ENCODE measurements at regions not wholly inside any gene's neighbourhood (a gene's known extent, or its start where the extent isn't known, plus 50 kb on each side); places are given as distances from the start of the nearest gene placed in this dataset.
"Not testable (repeated sequence)": the region's sequence is repeated elsewhere in the genome, so short reads cannot be mapped to it uniquely, and the experiment has no call there.

DNA sequence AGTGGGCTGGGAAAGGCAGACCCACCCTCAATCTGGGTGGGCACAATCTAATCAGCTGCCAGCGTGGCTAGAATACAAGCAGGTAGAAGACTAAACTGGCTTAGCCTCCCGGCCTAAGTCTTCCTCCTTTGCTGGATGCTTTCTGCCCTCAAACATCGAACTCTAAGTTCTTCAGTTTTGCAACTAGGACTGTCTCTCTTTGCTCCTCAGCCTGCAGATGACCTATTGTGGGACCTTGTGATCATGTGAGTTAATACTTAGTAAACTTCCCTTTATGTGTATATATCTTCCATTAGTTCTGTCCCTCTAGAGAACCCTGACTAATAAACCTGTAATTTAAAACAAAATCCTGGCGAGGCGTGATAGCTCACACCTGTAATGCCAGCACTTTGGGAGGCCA is 51.8 kb upstream of the SLC39A8 start:
- not testable (repeated sequence) for H3K4me3 ChIP-seq (ENCODE audit: low read depth, low read length); DNase-seq (ENCODE audit: low read depth)

DNA sequence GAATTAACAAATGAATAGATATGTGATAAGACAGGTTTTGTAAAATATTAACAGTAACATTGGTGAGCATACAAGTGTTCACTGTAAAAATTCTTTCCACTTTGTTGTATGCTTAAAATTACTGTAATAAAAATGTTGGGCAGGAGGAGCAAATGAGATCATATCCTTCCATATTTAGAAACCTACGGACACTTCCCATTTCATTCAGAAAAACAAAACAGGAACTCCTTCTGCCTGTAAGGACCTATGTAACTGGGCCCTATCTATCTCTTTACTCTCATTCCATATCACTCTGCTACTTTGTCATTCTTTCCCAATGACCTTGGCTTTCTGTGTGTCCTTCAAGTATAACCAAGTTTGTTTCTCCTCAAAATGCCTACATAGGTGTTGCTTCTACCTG is 53.7 kb upstream of the SLC39A8 start:
- no peak overlapping the region for H3K4me3 ChIP-seq (ENCODE audit: low read depth, low read length)
- TF ChIP-seq CTCF (IDR thresholded peaks at IDR 0.05; ENCODE audit: control insufficient read depth, extremely low read depth, insufficient read depth): no peak
- no peak for DNase-seq (ENCODE audit: low read depth)

DNA sequence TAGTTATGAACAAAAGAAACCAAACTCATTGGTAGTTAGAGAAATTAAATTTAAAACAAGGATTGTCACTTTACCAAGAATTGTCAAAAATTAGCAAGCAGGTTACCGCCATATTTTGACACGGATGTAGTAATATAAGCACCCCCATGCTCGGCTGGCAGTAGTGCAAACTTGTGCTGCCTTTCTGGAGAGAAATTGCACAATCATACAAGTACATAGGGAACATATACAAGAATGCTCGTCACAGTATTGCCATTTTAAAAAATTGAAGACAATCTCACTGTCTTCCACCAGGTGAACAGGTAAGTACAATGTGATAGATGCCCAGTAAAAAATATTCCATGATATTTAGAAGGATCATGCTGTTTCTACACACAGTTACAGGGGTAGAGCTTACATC is 55.6 kb upstream of the SLC39A8 start:
- no peak overlapping the region for H3K4me3 ChIP-seq (ENCODE audit: low read depth, low read length)
- DNase-seq (ENCODE audit: low read depth): no peak
- no peak for TF ChIP-seq CTCF (IDR thresholded peaks at IDR 0.05; ENCODE audit: control insufficient read depth, extremely low read depth, insufficient read depth)

- H3K4me3 ChIP-seq (ENCODE audit: low read depth, low read length): no peak overlapping the region
- no peak for DNase-seq (ENCODE audit: low read depth)
- TF ChIP-seq CTCF (IDR thresholded peaks at IDR 0.05; ENCODE audit: control insufficient read depth, extremely low read depth, insufficient read depth): no peak
Observed at GRCh38 chr4:102402223-102402622, 56.9 kb upstream of the SLC39A8 start.

- no peak overlapping the region for H3K4me3 ChIP-seq (ENCODE audit: low read depth, low read length)
- DNase-seq (ENCODE audit: low read depth): no peak
- TF ChIP-seq CTCF (IDR thresholded peaks at IDR 0.05; ENCODE audit: control insufficient read depth, extremely low read depth, insufficient read depth): no peak
Observed at GRCh38 chr4:102403116-102403515, 57.8 kb upstream of the SLC39A8 start.

GRCh38 chr4:102404431-102404969 is 59.2 kb upstream of the SLC39A8 start:
- H3K4me3 ChIP-seq (ENCODE audit: low read depth, low read length): no peak overlapping the region
- TF ChIP-seq CTCF (IDR thresholded peaks at IDR 0.05; ENCODE audit: control insufficient read depth, extremely low read depth, insufficient read depth): no peak
- peak; percentile 52 for DNase-seq (ENCODE audit: low read depth)

- H3K4me3 ChIP-seq (ENCODE audit: low read depth, low read length): no peak overlapping the region
- no peak for TF ChIP-seq CTCF (IDR thresholded peaks at IDR 0.05; ENCODE audit: control insufficient read depth, extremely low read depth, insufficient read depth)
- no peak for DNase-seq (ENCODE audit: low read depth)
Observed at GRCh38 chr4:102405821-102406401, 60.6 kb upstream of the SLC39A8 start.

- not testable (repeated sequence) for DNase-seq (ENCODE audit: low read depth); H3K4me3 ChIP-seq (ENCODE audit: low read depth, low read length)
Observed at GRCh38 chr4:102410884-102411283, 65.6 kb upstream of the SLC39A8 start.

Measured in LNCaP clone FGC (cell line).